Muscle of leg (tissue), 3 donors: ENCODE measurements at regions not wholly inside any gene's neighbourhood (a gene's known extent, or its start where the extent isn't known, plus 50 kb on each side); places are given as distances from the start of the nearest gene placed in this dataset.

Experiments used
- DNase-seq: peaks from one replicate; pipeline ENCODE4 v3.0.0; 2013
- H3K27ac ChIP-seq: one replicate; pipeline ENCODE4 v1.5.1; 2013; ENCODE audit warnings: mild to moderate bottlenecking, low read length, control low read depth
- H3K27me3 ChIP-seq: one replicate; pipeline ENCODE4 v1.6.1; 2013; ENCODE audit warnings: low read length; ENCODE audit not compliant: control insufficient read depth, insufficient read depth
- H3K36me3 ChIP-seq: one replicate; pipeline ENCODE4 v1.6.1; 2013; ENCODE audit warnings: low read length; ENCODE audit not compliant: control insufficient read depth, insufficient read depth
- H3K4me1 ChIP-seq: one replicate; pipeline ENCODE4 v1.6.1; 2013; ENCODE audit warnings: low read length; ENCODE audit not compliant: control insufficient read depth, insufficient read depth
- H3K4me3 ChIP-seq: one replicate; pipeline ENCODE4 v1.5.1; 2013; ENCODE audit warnings: low read length, control low read depth
- H3K9me3 ChIP-seq: replicated peaks from 2 replicates; pipeline ENCODE4 v1.6.1; 2013; ENCODE audit warnings: low read depth, low read length; ENCODE audit not compliant: control insufficient read depth
- WGBS: methylation state at CpG from one replicate; pipeline ENCODE4 v1.1.5; 2013; ENCODE audit warnings: missing lambda C conversion rate; ENCODE audit not compliant: insufficient coverage; 5-methylcytosine and 5-hydroxymethylcytosine counted together

- no peaks in the 10 kb centered on the region for H3K36me3 ChIP-seq
- no peaks in the 10 kb centered on the region for H3K4me1 ChIP-seq
- no CpG with 5 or more reads among the region's 5 CpGs for WGBS
- peaks cover 5% of the 10 kb centered on the region for H3K9me3 ChIP-seq
- no peaks in the 10 kb centered on the region for H3K27me3 ChIP-seq
- H3K27ac ChIP-seq, result no peak overlapping the region
- no peak for DNase-seq
- H3K4me3 ChIP-seq, result no peak overlapping the region
These were observed 164.5 kb downstream of the ATPSCKMT start for GRCh38 chr5:10085185-10085584.

GRCh38 chr5:10081584-10081983 is 168.1 kb downstream of the ATPSCKMT start:
- Histone ChIP-seq H3K4me1 (peaks cover 7% of the 10 kb centered on the region), H3K36me3 (no peaks in the 10 kb centered on the region), H3K27me3 (no peaks in the 10 kb centered on the region), H3K4me3 (no peak overlapping the region), H3K27ac (no peak overlapping the region), H3K9me3 (no peaks in the 10 kb centered on the region)
- 33% methylated on average over 1 of the region's 4 CpGs for WGBS
- DNase-seq, result no peak

DNA sequence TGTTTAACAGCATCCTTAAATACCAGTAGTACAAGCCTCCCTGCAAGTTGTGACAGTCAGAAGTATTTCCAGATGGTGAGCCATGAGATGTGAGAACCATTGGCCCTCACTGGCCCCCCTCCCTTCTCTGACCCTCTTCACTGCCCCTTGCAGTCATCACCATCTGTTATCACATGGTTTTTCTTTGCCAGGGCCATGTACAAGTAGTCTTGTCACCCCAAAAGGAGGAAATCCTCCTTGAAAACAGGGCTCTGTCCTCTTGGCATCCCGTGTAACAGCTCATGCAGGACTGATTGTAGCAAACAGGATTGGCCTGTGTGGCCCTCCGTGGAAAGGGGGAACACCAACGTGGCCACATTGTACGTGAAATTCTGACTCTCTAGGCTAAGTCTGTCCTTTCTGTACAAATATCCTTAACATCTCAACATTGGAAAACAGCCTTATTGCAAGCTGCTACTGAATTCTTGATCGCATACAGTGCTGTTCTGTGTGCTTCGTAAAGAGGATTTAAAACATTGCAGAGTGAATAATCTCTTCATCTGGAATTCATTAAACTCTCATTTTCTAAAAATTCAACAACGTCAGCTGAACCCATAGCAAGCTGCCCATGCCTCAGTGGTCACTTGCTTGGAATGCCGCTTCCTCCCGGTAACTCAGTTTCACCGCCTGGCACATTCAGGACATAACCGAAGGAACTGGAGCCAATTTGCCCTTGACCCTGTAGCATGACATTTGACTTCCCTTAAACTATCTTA is 171.7 kb downstream of the ATPSCKMT start:
- 44% methylated on average over 5 of the region's 11 CpGs for WGBS
- H3K36me3 ChIP-seq, result no peaks in the 10 kb centered on the region
- H3K9me3 ChIP-seq, result no peaks in the 10 kb centered on the region
- no peak overlapping the region for H3K4me3 ChIP-seq
- DNase-seq, result peak; percentile 69
- no peaks in the 10 kb centered on the region for H3K27me3 ChIP-seq
- peak overlapping the region; percentile 63 for H3K27ac ChIP-seq
- H3K4me1 ChIP-seq, result peaks cover 21% of the 10 kb centered on the region

DNA sequence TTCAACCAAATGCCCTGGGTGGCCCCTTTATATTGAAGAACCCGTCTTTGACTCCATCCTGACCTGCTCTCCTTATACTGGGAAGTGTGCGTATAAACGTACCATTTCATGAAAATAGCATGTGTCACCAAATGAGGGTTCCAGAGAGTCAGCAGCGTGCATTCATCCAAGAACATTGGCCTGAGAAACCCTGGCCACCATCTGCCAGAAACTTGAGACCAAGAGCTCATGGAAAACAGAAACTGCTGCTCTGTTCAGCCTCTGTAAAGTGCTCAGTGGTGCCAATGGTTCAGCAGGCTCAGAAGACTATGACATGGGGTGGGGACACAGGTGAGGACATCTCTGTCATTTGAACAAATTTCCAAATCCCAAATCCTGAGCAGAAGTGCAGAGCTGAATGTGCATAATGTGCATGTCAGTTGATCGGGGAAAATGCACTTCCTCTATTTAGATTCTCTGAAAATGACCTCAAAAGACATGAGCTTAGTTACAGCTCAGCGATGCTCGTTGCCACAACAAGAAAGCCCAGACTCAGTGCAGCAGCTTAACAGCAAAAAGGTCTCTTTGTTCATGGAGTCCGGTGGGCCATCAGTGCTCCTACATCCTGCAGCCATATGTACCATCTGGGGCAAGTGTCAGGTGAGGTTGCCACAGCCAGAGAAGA is 176.1 kb downstream of the ATPSCKMT start:
- DNase-seq, result peak; percentile 55
- Histone ChIP-seq H3K27ac (no peak overlapping the region), H3K9me3 (no peaks in the 10 kb centered on the region), H3K4me3 (no peak overlapping the region), H3K36me3 (no peaks in the 10 kb centered on the region), H3K4me1 (peaks cover 21% of the 10 kb centered on the region), H3K27me3 (no peaks in the 10 kb centered on the region)
- 59% methylated on average over 7 of the region's 8 CpGs for WGBS

DNA sequence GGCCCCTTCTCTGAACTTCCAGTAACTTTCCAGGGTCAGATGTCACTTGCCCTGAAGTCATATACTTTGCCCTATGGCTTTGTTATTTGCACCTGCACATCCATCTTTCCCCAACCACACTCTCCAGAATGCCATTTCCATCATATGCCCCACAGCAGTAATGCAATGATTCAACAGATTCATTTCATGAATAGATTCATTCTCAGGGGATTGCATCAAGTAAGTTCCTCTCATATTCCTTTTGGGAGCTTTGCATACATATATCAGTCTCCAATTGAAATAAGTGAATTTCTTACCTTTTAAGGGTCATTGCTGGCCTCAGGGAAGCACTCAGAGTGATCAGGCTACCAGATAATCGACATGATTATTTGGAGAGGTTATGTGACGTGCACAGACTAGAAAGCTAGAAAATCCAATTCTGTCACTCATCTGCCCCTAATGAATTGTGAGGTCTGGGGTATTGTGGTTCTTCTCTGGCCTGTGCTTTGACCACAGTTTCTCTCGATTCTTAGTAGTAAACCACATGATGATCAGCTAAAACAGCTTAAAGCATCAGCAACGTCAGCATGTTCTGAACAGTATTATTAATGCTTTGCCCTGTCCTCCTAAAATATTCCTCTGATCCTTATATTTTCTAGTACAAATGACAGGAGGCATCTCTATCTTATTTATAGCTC is 179.9 kb downstream of the ATPSCKMT start:
- H3K4me1 ChIP-seq, result peaks cover 12% of the 10 kb centered on the region
- no peak for DNase-seq
- no peak overlapping the region for H3K4me3 ChIP-seq
- no peaks in the 10 kb centered on the region for H3K27me3 ChIP-seq
- no peaks in the 10 kb centered on the region for H3K36me3 ChIP-seq
- H3K27ac ChIP-seq, result no peak overlapping the region
- H3K9me3 ChIP-seq, result no peaks in the 10 kb centered on the region
- WGBS, result no CpG with 5 or more reads among the region's 4 CpGs

- Histone ChIP-seq H3K27me3 (no peaks in the 10 kb centered on the region), H3K9me3 (no peaks in the 10 kb centered on the region), H3K27ac (no peak overlapping the region), H3K4me3 (no peak overlapping the region), H3K4me1 (no peaks in the 10 kb centered on the region), H3K36me3 (no peaks in the 10 kb centered on the region)
- DNase-seq, result no peak
- 96% methylated on average over 27 of the region's 34 CpGs for WGBS
These were observed 184.2 kb downstream of the ATPSCKMT start for GRCh38 chr5:10065428-10066000.

DNA sequence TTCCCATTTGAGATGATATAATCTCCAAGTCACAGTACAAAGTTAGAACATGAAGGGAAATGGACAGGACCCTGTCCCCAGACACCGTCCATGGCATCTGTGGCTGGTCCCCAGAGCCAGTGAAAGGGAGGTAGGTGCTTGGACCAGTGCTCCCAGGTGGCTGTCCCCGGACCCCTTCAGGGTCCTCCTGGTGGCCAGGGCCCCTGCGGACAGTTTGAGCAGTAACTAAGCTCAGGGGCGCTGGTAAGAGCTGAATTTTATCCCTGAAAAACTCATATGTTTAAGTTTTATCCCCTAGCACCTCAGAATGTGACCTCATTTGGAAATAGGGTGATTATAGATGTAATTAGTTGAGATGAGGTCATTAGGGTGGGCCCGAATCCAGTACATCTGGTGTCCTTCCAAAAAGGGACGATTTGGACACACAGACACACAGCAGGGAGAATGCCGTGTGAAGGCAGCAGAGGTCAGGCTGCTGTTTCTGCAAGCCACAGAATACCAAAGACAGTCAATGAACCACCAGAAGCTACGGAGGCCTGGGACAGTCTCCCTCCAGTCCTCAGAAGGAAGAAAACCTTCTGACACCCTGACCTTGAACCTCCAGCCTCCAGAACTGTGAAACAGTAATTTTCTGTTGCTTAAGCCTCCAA is 185.0 kb downstream of the ATPSCKMT start:
- no peaks in the 10 kb centered on the region for H3K9me3 ChIP-seq
- 33% methylated on average over 3 of the region's 8 CpGs for WGBS
- no peaks in the 10 kb centered on the region for H3K36me3 ChIP-seq

DNA sequence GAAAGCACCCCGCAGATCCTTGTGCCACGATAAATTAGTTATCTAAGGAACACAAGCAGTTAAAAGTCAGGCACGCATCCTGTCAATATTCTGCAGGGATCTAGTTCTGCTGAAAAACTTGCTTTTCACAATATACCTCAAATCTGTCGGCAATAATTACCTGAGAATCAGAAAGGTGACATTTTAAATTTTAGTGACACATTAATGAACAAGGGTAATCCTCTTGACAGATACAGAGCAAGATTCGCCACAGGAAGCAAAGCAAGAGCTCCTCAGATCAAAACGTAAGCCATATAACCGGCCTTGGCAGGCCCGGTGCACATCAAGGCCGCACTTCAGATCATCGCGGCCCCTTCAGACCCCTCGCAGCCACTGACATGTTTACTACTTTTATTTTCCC is 185.7 kb downstream of the ATPSCKMT start:
- Histone ChIP-seq H3K4me1 (no peaks in the 10 kb centered on the region), H3K27me3 (no peaks in the 10 kb centered on the region), H3K9me3 (no peaks in the 10 kb centered on the region), H3K4me3 (no peak overlapping the region), H3K36me3 (no peaks in the 10 kb centered on the region), H3K27ac (no peak overlapping the region)
- DNase-seq, result no peak
- 48% methylated on average over 10 of the region's 12 CpGs for WGBS

More for the DNA sequence above, 185.0 kb downstream of the ATPSCKMT start:
- Histone ChIP-seq H3K27ac (no peak overlapping the region), H3K4me1 (no peaks in the 10 kb centered on the region), H3K27me3 (no peaks in the 10 kb centered on the region), H3K4me3 (no peak overlapping the region)
- peak; percentile 48 for DNase-seq

DNA sequence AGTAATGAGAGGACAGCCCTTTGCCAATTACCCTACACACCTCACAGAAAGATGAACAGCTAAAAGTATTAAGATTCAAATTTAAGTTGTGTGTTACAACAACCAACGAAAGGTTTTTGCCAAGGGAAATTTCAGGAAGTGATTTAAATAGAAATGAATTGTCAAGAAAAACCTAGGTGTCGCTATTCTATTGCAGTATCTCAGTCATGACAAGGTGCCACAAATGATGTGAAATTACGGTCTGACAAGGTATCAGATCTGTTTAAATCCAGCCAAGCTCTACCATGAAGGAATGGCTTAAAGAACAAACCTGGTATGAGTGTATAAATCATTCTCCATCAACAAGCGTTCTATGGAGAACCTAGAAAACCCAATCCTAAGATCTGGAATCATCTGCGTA is 189.7 kb downstream of the ATPSCKMT start:
- no peaks in the 10 kb centered on the region for H3K36me3 ChIP-seq
- DNase-seq, result no peak
- WGBS, result 100% methylated on average over 1 of the region's 5 CpGs

GRCh38 chr5:10059556-10059955 is 190.1 kb downstream of the ATPSCKMT start:
- DNase-seq, result no peak
- no peaks in the 10 kb centered on the region for H3K36me3 ChIP-seq

More for the DNA sequence above, 189.7 kb downstream of the ATPSCKMT start:
- Histone ChIP-seq H3K27me3 (no peaks in the 10 kb centered on the region), H3K27ac (no peak overlapping the region), H3K4me3 (no peak overlapping the region), H3K4me1 (no peaks in the 10 kb centered on the region), H3K9me3 (no peaks in the 10 kb centered on the region)

More at GRCh38 chr5:10059556-10059955, 190.1 kb downstream of the ATPSCKMT start:
- no peaks in the 10 kb centered on the region for H3K9me3 ChIP-seq
- no peak overlapping the region for H3K27ac ChIP-seq
- 49% methylated on average over 8 of the region's 9 CpGs for WGBS
- no peak overlapping the region for H3K4me3 ChIP-seq
- no peaks in the 10 kb centered on the region for H3K27me3 ChIP-seq
- H3K4me1 ChIP-seq, result no peaks in the 10 kb centered on the region
